Left forelimb (tissue), 1 donor: ENCODE measurements at regions not wholly inside any gene's neighbourhood (a gene's known extent, or its start where the extent isn't known, plus 50 kb on each side); places are given as distances from the start of the nearest gene placed in this dataset.

ENCODE experiments used
- DNase-seq: peaks from one replicate; pipeline ENCODE4 v3.0.0-alpha.2; 2018; ENCODE audit warnings: low spot score

DNA sequence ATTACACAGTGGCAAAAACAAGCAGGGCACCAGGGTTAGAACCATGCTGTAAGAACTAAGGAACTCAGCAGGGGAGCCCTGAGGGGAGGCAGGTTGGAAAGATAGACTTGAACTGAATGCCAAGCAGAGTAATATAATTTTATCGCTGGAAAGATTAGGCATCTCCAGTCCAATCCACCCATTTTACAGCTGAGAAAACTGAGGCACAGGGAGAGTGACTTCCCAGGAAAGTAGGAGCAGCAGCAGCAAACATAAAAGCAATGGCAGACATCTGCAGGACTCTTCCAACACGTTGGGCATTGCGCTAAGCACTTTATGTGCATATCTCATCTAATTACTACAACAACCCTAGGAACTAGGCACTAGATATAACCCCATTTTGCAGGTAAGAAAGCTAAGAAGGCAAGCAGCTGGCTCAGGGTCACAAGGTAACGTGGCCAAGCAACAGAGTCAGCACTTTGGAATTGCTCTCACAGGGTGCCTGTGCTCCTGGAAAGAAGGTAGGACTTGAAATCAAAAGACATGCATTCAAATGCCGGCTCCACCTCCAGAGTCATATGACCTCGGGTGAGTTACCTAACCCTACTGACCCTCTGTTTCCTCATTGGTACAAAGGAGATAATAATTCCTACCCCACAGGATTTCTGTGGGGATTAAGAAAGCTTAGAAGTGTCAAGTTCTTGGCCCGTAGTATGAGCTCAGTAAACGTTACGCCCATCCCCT is 215.3 kb downstream of the BARX2 start:
- no peak for DNase-seq

GRCh38 chr11:129591527-129591926 is 215.9 kb downstream of the BARX2 start:
- DNase-seq, result no peak

- no peak for DNase-seq
These were observed 216.5 kb downstream of the BARX2 start for GRCh38 chr11:129592191-129592590.

DNA sequence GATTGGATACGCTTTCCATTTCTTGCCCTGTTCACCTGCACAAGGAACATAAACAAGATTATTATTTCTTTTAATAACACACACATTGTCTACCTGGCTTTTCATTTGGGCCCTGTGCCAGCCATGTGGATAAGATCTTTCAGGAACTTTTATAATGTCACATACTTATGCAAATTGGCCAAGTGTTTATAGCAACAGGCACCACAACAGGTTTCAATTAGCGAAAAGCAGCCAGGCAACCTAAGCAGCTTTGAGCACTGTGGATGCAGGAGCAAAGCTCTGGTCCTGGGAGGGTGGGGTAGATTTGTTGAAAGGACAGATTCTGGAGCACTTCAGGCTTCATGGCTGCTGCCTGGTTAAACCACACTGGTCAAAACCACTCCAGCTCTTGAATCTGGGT is 217.4 kb downstream of the BARX2 start:
- no peak for DNase-seq

- no peak for DNase-seq
These were observed 219.7 kb downstream of the BARX2 start for GRCh38 chr11:129595038-129595962.

GRCh38 chr11:129596351-129596750 is 219.3 kb upstream of the TMEM45B start:
- no peak for DNase-seq

GRCh38 chr11:129598378-129598777 is 217.3 kb upstream of the TMEM45B start:
- DNase-seq, result no peak

DNA sequence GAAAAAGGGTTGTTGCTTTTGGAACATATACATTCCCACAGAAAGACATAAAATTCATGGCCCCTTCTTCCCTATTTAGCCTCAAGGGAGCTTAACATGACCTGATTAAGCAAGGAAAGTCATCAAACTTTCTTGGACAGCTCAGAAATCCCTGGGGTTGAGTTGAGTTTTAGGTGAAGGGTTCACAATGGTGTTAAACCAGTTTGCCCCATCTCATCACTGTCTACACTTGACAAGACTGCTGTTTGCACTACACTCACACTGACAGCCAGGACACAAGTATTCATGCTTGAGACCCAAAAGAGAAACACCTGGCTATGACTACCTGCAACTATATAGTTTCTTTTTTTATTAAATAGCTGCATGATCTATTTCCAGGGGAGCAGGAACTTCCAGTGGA is 209.8 kb upstream of the TMEM45B start:
- DNase-seq, result no peak

- no peak for DNase-seq
These were observed 206.9 kb upstream of the TMEM45B start for GRCh38 chr11:129608711-129609110.

GRCh38 chr11:129610125-129610524 is 205.5 kb upstream of the TMEM45B start:
- DNase-seq, result no peak

- no peak for DNase-seq
These were observed 205.1 kb upstream of the TMEM45B start for GRCh38 chr11:129610545-129610944.

- DNase-seq, result no peak
These were observed 203.8 kb upstream of the TMEM45B start for GRCh38 chr11:129611661-129612446.

GRCh38 chr11:129612447-129612961 is 203.1 kb upstream of the TMEM45B start:
- no peak for DNase-seq

GRCh38 chr11:129613071-129613470 is 202.6 kb upstream of the TMEM45B start:
- no peak for DNase-seq

GRCh38 chr11:129614256-129614944 is 201.2 kb upstream of the TMEM45B start:
- DNase-seq, result no peak

DNA sequence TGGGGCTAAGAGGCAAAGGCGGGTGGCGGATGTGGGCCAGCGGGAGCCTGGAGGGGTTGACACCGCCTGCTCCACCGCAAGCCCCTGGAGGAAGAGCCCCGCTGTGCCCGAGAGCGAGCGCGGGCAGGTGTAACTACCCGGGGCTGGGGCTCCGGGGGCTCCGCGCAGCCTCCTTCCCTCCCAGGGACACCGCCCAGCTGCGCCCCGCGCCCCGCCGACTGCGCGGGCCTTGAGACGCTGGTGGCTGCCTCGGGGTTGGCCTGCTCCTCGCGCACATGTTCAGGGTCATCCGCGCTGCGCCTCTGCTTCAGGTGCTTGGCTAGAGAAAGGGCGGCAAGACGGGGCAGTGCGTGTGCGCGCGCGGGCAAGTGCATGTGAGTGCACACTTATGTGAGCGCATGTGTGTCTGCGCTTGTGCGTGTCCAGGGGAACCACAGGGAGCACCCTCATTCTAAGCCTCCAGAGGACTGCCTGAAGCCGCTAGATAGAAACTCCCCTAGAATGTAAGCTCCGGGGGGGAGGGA is 197.5 kb upstream of the TMEM45B start:
- no peak for DNase-seq

GRCh38 chr11:129620237-129621104 is 195.2 kb upstream of the TMEM45B start:
- no peak for DNase-seq

DNA sequence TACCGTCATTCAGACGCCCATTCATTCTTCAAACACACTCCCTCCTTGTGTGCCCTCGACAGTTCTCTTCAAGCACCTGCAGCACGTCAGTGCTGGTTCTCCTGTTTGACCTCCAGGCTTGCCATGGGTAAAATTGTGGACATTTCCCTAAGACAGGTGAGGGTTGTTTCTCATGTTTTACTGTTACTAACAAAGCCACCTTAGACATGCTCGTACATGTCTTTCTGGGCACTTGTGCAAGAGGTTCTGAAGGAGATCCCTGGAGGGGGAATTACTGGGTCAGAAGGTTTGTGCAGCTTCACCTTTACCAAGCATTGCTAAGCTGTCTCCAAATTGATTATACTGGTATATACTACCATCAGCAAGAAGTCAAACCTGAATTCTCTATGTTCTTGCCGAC is 189.7 kb upstream of the TMEM45B start:
- DNase-seq, result no peak

DNA sequence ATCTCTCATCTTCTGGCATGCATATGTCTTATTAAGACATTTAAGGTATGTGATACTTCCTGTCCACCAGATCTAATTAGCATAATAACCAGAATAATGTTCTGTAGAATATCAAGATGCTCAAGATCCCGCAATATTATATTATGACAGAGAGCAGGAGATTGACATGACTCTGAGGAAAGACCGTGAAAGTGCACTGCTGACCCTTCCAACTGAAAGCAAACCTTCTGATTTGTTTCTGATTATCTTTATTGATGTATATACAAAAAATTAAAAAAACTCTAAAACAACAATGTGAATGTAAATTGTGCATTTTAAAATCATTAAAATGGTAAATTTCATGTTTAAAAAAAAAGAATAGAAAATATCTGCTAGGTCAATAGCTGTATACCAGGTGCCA is 184.4 kb upstream of the TMEM45B start:
- DNase-seq, result no peak

DNA sequence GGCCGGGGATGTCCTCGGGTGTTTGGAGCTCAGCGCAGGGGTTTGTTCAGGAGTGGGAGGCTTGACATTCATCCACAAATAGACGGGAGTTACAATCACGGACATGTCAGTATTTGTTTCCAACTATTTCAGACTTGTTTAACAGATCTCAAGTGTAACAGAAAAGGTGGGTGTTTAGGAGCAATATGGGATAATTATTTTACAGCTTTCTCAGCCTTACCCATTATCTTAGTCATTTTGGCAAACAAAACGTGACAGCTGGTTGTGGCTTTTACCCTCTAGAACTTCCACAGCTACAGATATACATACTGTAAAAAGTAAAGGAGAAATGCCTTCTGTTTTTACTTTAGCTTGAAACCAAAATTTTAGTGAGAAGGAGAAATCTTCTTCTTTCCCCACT is 178.7 kb upstream of the TMEM45B start:
- DNase-seq, result no peak
